ENCODE measurements at regions not wholly inside any gene's neighbourhood (a gene's known extent, or its start where the extent isn't known, plus 50 kb on each side); places are given as distances from the start of the nearest gene placed in this dataset.

GRCh38 chr7:22016507-22016906, 70.8 kb upstream of the CDCA7L start:
- Mint-ChIP-seq H3K36me3 (no peaks in the 10 kb centered on the region), H3K9me3 (no peaks in the 10 kb centered on the region), H3K27me3 (ENCODE audit: low read depth) (peaks cover 28% of the 10 kb centered on the region), H3K4me1 (no peaks in the 10 kb centered on the region), H3K4me3 (no peak overlapping the region), H3K27ac (no peak overlapping the region)
- no peak for DNase-seq (ENCODE audit: low spot score in 2 of 2, unreplicated experiment in 2 of 2)
- no peak for TF ChIP-seq CTCF (IDR thresholded peaks at IDR 0.05; ENCODE audit: unreplicated experiment)

GRCh38 chr7:22013711-22014110, 68.0 kb upstream of the CDCA7L start:
- no peaks in the 10 kb centered on the region for H3K9me3 Mint-ChIP-seq
- peaks cover 21% of the 10 kb centered on the region for H3K27me3 Mint-ChIP-seq (ENCODE audit: low read depth)
- no peak for DNase-seq (ENCODE audit: low spot score in 2 of 2, unreplicated experiment in 2 of 2)
- H3K4me1 Mint-ChIP-seq: no peaks in the 10 kb centered on the region
- H3K4me3 Mint-ChIP-seq: no peak overlapping the region
- H3K27ac Mint-ChIP-seq: no peak overlapping the region
- no peaks in the 10 kb centered on the region for H3K36me3 Mint-ChIP-seq
- TF ChIP-seq CTCF (IDR thresholded peaks at IDR 0.05; ENCODE audit: unreplicated experiment): no peak

- TF ChIP-seq CTCF (IDR thresholded peaks at IDR 0.05; ENCODE audit: unreplicated experiment): no peak
- Mint-ChIP-seq H3K27me3 (ENCODE audit: low read depth) (peaks cover 15% of the 10 kb centered on the region), H3K27ac (no peak overlapping the region), H3K36me3 (no peaks in the 10 kb centered on the region), H3K9me3 (no peaks in the 10 kb centered on the region), H3K4me1 (no peaks in the 10 kb centered on the region), H3K4me3 (no peak overlapping the region)
- DNase-seq (ENCODE audit: low spot score in 2 of 2, unreplicated experiment in 2 of 2): no peak
Measured at GRCh38 chr7:22008683-22009082, 63.0 kb upstream of the CDCA7L start.

GRCh38 chr7:22008087-22008486, 62.4 kb upstream of the CDCA7L start:
- TF ChIP-seq CTCF (IDR thresholded peaks at IDR 0.05; ENCODE audit: unreplicated experiment): no peak
- H3K27ac Mint-ChIP-seq: no peak overlapping the region
- DNase-seq (ENCODE audit: low spot score in 2 of 2, unreplicated experiment in 2 of 2): no peak

GRCh38 chr7:22005151-22005550, 59.5 kb upstream of the CDCA7L start:
- H3K4me3 Mint-ChIP-seq: no peak overlapping the region
- peaks cover 31% of the 10 kb centered on the region for H3K27me3 Mint-ChIP-seq (ENCODE audit: low read depth)
- no peaks in the 10 kb centered on the region for H3K9me3 Mint-ChIP-seq
- no peak for TF ChIP-seq CTCF (IDR thresholded peaks at IDR 0.05; ENCODE audit: unreplicated experiment)
- H3K4me1 Mint-ChIP-seq: peaks cover 2% of the 10 kb centered on the region
- H3K27ac Mint-ChIP-seq: no peak overlapping the region
- no peak for DNase-seq (ENCODE audit: low spot score in 2 of 2, unreplicated experiment in 2 of 2)
- no peaks in the 10 kb centered on the region for H3K36me3 Mint-ChIP-seq

More at GRCh38 chr7:22008087-22008486, 62.4 kb upstream of the CDCA7L start:
- H3K27me3 Mint-ChIP-seq (ENCODE audit: low read depth): peaks cover 20% of the 10 kb centered on the region
- no peaks in the 10 kb centered on the region for H3K4me1 Mint-ChIP-seq
- H3K9me3 Mint-ChIP-seq: no peaks in the 10 kb centered on the region
- H3K36me3 Mint-ChIP-seq: no peaks in the 10 kb centered on the region
- no peak overlapping the region for H3K4me3 Mint-ChIP-seq

- Mint-ChIP-seq H3K36me3 (no peaks in the 10 kb centered on the region), H3K27ac (no peak overlapping the region), H3K9me3 (no peaks in the 10 kb centered on the region), H3K27me3 (ENCODE audit: low read depth) (peaks cover 31% of the 10 kb centered on the region), H3K4me3 (no peak overlapping the region), H3K4me1 (peaks cover 2% of the 10 kb centered on the region)
- TF ChIP-seq CTCF (IDR thresholded peaks at IDR 0.05; ENCODE audit: unreplicated experiment): no peak
- no peak for DNase-seq (ENCODE audit: low spot score in 2 of 2, unreplicated experiment in 2 of 2)
Measured at GRCh38 chr7:22002726-22003125, 57.0 kb upstream of the CDCA7L start.

Data from mesothelial cell of epicardium (in vitro differentiated cells).